Right forelimb (tissue), 1 donor: ENCODE measurements at regions not wholly inside any gene's neighbourhood (a gene's known extent, or its start where the extent isn't known, plus 50 kb on each side); places are given as distances from the start of the nearest gene placed in this dataset.
"Not testable (repeated sequence)": the region's sequence is repeated elsewhere in the genome, so short reads cannot be mapped to it uniquely, and the experiment has no call there.

Source experiments
- DNase-seq: peaks from one replicate; pipeline ENCODE4 v3.0.0-alpha.2; 2018

GRCh38 chr12:69030321-69030720 is 97.3 kb upstream of the CPM start:
- no peak for DNase-seq

- DNase-seq: no peak
Measured at GRCh38 chr12:69036533-69036932, 103.6 kb upstream of the CPM start.

GRCh38 chr12:69036999-69037398 is 104.0 kb upstream of the CPM start:
- DNase-seq: no peak

GRCh38 chr12:69039911-69040310 is 106.9 kb upstream of the CPM start:
- no peak for DNase-seq

- no peak for DNase-seq
Measured at GRCh38 chr12:69042557-69042956, 109.6 kb upstream of the CPM start.

GRCh38 chr12:69042970-69043369 is 110.0 kb upstream of the CPM start:
- DNase-seq: no peak

- DNase-seq: no peak
Measured at GRCh38 chr12:69044887-69045286, 111.9 kb upstream of the CPM start.

GRCh38 chr12:69045430-69045829 is 112.5 kb upstream of the CPM start:
- DNase-seq: no peak

GRCh38 chr12:69046363-69046762 is 113.4 kb upstream of the CPM start:
- no peak for DNase-seq

GRCh38 chr12:69046920-69047319 is 113.9 kb upstream of the CPM start:
- DNase-seq: no peak

- no peak for DNase-seq
Measured at GRCh38 chr12:69047990-69048389, 115.0 kb upstream of the CPM start.

GRCh38 chr12:69049855-69050254 is 116.9 kb upstream of the CPM start:
- not testable (repeated sequence) for DNase-seq

- DNase-seq: no peak
Measured at GRCh38 chr12:69052613-69053408, 119.8 kb upstream of the CPM start.

- no peak for DNase-seq
Measured at GRCh38 chr12:69054343-69055056, 121.5 kb upstream of the CPM start.

- DNase-seq: no peak
Measured at GRCh38 chr12:69055280-69055679, 122.3 kb upstream of the CPM start.

GRCh38 chr12:69055706-69056105 is 122.7 kb upstream of the CPM start:
- no peak for DNase-seq

GRCh38 chr12:69056743-69057515 is 124.0 kb upstream of the CPM start:
- DNase-seq: no peak

- DNase-seq: no peak
Measured at GRCh38 chr12:69057742-69058141, 124.8 kb upstream of the CPM start.

GRCh38 chr12:69059465-69060457 is 126.8 kb upstream of the CPM start:
- no peak for DNase-seq

- DNase-seq: no peak
Measured at GRCh38 chr12:69061574-69061973, 128.6 kb upstream of the CPM start.

GRCh38 chr12:69062621-69063237 is 129.8 kb upstream of the CPM start:
- DNase-seq: no peak
